ENCODE measurements at regions not wholly inside any gene's neighbourhood (a gene's known extent, or its start where the extent isn't known, plus 50 kb on each side); places are given as distances from the start of the nearest gene placed in this dataset.

DNA sequence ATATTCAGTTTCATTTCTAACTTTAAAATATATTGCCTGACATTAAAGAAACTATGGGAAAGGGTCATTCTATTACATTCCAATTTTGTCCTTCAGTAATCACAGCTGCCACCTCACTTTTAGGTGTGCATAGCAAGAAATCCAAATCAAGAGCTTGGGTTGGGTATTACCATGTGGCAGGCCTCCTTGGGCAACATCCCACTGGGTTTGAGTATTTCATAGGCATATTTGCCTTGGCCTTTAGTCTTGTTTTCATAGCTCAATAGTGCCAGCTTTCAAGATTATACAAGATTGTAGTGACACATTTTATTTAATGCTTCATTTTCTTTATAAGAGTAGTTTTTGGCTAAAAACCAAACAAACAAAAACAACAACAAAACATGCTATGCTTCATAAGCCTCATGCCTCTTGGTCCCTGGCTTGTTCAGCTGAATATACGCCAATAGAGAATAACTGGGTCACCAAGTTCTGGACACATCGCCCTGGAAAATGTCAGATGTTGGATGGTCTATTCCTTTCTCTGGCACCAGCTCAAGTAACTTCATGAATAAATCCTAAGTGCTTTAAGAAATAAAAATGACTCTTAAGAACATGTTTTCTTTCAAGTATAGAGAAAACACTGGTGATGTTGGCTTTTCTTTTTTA, 167.4 kb upstream of the STARD13 start:
- DNase-seq = no peak
- Histone ChIP-seq H3K27ac (no peak overlapping the region), H3K27me3 (ENCODE audit: low read depth) (no peaks in the 10 kb centered on the region), H3K4me3 (no peak overlapping the region), H3K4me1 (peaks cover 9% of the 10 kb centered on the region), H3K9me3 (no peaks in the 10 kb centered on the region), H3K36me3 (no peaks in the 10 kb centered on the region)
- no peak for TF ChIP-seq CTCF (IDR thresholded peaks at IDR 0.05)
- intact Hi-C loops (cut with DNase I) = no loop called here
- ATAC-seq = no peak

DNA sequence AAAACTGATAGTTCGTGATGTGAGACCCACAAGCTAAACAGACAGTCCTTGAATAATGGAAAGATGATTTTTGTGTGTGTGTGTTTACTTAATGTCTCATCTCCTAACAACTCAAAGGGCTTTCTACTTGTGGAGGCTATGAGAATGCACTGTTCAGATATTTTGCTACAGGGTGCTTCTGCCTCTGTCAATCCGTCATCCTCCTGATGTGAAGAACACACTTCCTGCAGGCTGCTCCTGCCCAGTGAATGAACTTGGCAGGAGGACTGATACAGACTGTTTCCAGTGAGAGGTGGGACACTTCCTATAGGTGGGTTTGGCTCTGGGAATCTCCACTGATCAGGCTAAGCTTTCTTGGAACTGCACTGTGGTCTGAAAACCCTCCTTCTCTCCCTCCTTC, 168.4 kb upstream of the STARD13 start:
- H3K27me3 ChIP-seq (ENCODE audit: low read depth) = no peaks in the 10 kb centered on the region
- H3K36me3 ChIP-seq = no peaks in the 10 kb centered on the region
- DNase-seq (no peak), ATAC-seq (no peak)
- H3K4me3 ChIP-seq = no peak overlapping the region
- intact Hi-C loops (cut with DNase I) = no loop called here
- no peak for TF ChIP-seq CTCF (IDR thresholded peaks at IDR 0.05)
- H3K9me3 ChIP-seq = no peaks in the 10 kb centered on the region
- H3K4me1 ChIP-seq = peaks cover 9% of the 10 kb centered on the region
- no peak overlapping the region for H3K27ac ChIP-seq

- no peak overlapping the region for H3K27ac ChIP-seq
- H3K27me3 ChIP-seq (ENCODE audit: low read depth) = no peaks in the 10 kb centered on the region
- DNase-seq (no peak), ATAC-seq (no peak)
- no peak overlapping the region for H3K4me3 ChIP-seq
- peaks cover 9% of the 10 kb centered on the region for H3K4me1 ChIP-seq
- no peak for TF ChIP-seq CTCF (IDR thresholded peaks at IDR 0.05)
- intact Hi-C loops (cut with DNase I) = no loop called here
- H3K36me3 ChIP-seq = no peaks in the 10 kb centered on the region
- no peaks in the 10 kb centered on the region for H3K9me3 ChIP-seq
Observed at GRCh38 chr13:33454844-33455705, 169.5 kb upstream of the STARD13 start.

DNA sequence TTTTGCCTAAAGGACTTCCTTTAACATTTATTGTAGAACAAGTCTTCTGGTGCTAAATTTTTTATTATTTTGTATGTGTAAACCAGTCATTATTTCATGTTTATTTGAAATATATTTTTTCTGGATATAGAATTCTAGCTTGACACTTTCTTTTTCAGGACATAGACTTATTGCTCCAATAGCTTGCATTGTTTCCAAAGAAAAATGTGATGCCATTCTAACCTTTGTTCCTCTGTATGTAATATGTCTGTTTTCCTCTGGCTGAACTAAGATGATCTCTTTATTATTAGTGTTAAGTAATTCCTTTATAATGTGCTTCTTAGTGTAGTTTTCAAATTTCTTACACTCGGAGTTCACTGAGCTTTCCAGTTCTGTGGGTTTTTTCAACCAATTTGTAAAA, 174.1 kb upstream of the STARD13 start:
- no peak for ATAC-seq
- DNase-seq = no peak
- no peaks in the 10 kb centered on the region for H3K27me3 ChIP-seq (ENCODE audit: low read depth)
- intact Hi-C loops (cut with DNase I) = no loop called here
- no peak overlapping the region for H3K4me3 ChIP-seq
- no peaks in the 10 kb centered on the region for H3K9me3 ChIP-seq
- H3K4me1 ChIP-seq = no peaks in the 10 kb centered on the region
- H3K36me3 ChIP-seq = no peaks in the 10 kb centered on the region
- H3K27ac ChIP-seq = no peak overlapping the region
- TF ChIP-seq CTCF (IDR thresholded peaks at IDR 0.05) = no peak

GRCh38 chr13:33462109-33462508, 176.6 kb upstream of the STARD13 start:
- no peak overlapping the region for H3K4me3 ChIP-seq
- H3K27me3 ChIP-seq (ENCODE audit: low read depth) = no peaks in the 10 kb centered on the region
- DNase-seq (no peak), ATAC-seq (no peak)
- H3K4me1 ChIP-seq = no peaks in the 10 kb centered on the region
- intact Hi-C loops (cut with DNase I) = no loop called here
- no peaks in the 10 kb centered on the region for H3K36me3 ChIP-seq
- no peak overlapping the region for H3K27ac ChIP-seq
- no peak for TF ChIP-seq CTCF (IDR thresholded peaks at IDR 0.05)
- no peaks in the 10 kb centered on the region for H3K9me3 ChIP-seq

Data from lower lobe of right lung (tissue), 2 donors.